Ovary (tissue), 3 donors: ENCODE measurements at regions not wholly inside any gene's neighbourhood (a gene's known extent, or its start where the extent isn't known, plus 50 kb on each side); places are given as distances from the start of the nearest gene placed in this dataset.

Experiments used
- POLR2A ChIP-seq: fragments of 450-650 bp; IDR thresholded peaks from one replicate; pipeline ENCODE4 v1.6.1; 2017; ENCODE audit warnings: antibody characterized with exemption, mild to moderate bottlenecking, moderate library complexity
- TF ChIP-seq, protein P1 (sequence below), 3 donors: fragments of 450-650 bp in 2 of 3; fragments of 200-600 bp in 1 of 3; IDR thresholded peaks; one replicate each; pipeline versions ENCODE4 v1.5.1 to v1.8.0; 2016 to 2022; ENCODE audit warnings: antibody characterized with exemption in 3 of 3, mild to moderate bottlenecking in 1 of 3
- donor health status: DM: no; HTN: no; CAD: no.

DNA sequence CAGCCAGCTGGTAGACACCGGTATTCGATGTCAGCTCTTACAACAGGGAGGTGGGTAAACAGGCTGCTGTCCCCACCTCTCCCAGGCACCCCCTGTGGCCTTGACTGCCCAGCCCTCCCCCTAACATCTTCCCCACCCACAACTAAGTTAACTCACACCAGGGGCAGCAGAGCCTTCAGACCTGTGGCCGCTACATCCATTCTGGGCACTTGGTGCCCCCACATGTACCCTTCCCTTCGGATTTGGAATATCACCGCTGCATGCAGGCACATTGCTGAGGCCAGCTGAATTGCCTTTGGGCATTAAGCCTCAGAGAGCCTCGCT lies 130.3 kb downstream of the MYCN start:
- TF ChIP-seq, protein P1, sequence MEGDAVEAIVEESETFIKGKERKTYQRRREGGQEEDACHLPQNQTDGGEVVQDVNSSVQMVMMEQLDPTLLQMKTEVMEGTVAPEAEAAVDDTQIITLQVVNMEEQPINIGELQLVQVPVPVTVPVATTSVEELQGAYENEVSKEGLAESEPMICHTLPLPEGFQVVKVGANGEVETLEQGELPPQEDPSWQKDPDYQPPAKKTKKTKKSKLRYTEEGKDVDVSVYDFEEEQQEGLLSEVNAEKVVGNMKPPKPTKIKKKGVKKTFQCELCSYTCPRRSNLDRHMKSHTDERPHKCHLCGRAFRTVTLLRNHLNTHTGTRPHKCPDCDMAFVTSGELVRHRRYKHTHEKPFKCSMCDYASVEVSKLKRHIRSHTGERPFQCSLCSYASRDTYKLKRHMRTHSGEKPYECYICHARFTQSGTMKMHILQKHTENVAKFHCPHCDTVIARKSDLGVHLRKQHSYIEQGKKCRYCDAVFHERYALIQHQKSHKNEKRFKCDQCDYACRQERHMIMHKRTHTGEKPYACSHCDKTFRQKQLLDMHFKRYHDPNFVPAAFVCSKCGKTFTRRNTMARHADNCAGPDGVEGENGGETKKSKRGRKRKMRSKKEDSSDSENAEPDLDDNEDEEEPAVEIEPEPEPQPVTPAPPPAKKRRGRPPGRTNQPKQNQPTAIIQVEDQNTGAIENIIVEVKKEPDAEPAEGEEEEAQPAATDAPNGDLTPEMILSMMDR (IDR thresholded peaks at IDR 0.05), result no peak
- no peak for TF ChIP-seq POLR2A
